HEK293 (cell line): ENCODE measurements at regions not wholly inside any gene's neighbourhood (a gene's known extent, or its start where the extent isn't known, plus 50 kb on each side); places are given as distances from the start of the nearest gene placed in this dataset.

Experiments used
- CTCF ChIA-PET: fragments of 350-600 bp; formaldehyde crosslinking; extraction: SDS; loops from one replicate; lab custom pipeline; 2021; ENCODE audit warnings: antibody characterized with exemption; lab: Yijun Ruan, JAX
- POLR2A ChIA-PET: fragments of 300-600 bp; formaldehyde crosslinking; extraction: SDS; loops from one replicate; lab custom pipeline; 2020; ENCODE audit warnings: antibody characterized with exemption, inconsistent platforms; lab: Yijun Ruan, JAX
- H3K27ac ChIP-seq: fragments of 200-500 bp; sonication (Bioruptor generic); 2 replicates; pipeline ENCODE4 v1.5.1; 2014; ENCODE audit warnings: low read depth, low read length, control low read depth, inconsistent platforms; ENCODE audit errors: extremely low read depth
- H3K36me3 ChIP-seq, 2 experiments: fragments of 200-500 bp in 1 of 2; sonication (Bioruptor generic) in 1 of 2; 1 replicate in 1 of 2; 2 replicates in 1 of 2; pipeline ENCODE4 v1.5.1; 2014 to 2017; ENCODE audit warnings: inconsistent platforms in 2 of 2, low read length in 2 of 2; ENCODE audit not compliant: control insufficient read depth in 2 of 2, insufficient read depth in 1 of 2
- H3K4me1 ChIP-seq: fragments of 200-500 bp; sonication (Bioruptor generic); 2 replicates; pipeline ENCODE4 v1.5.1; 2014; ENCODE audit warnings: mild to moderate bottlenecking, low read length, inconsistent platforms; ENCODE audit not compliant: control insufficient read depth, insufficient read depth
- H3K4me3 ChIP-seq: 2 replicates; pipeline ENCODE4 v1.5.1; 2011; ENCODE audit warnings: low read depth, mild to moderate bottlenecking, control low read depth, low read length, moderate library complexity
- H3K9me3 ChIP-seq: fragments of 200-500 bp; sonication (Bioruptor generic); 2 replicates; pipeline ENCODE4 v1.5.1; 2014; ENCODE audit warnings: low read depth, low read length, inconsistent platforms; ENCODE audit not compliant: control insufficient read depth, insufficient read depth
- KLF1 ChIP-seq: fragments of 450-650 bp; formaldehyde crosslinking; IDR thresholded peaks from 2 replicates; pipeline ENCODE4 v1.5.1; 2016; ENCODE audit warnings: missing biosample characterization, missing genetic modification characterization
- PRDM10 ChIP-seq: fragments of 450-650 bp; formaldehyde crosslinking; IDR thresholded peaks from 2 replicates; pipeline ENCODE4 v1.5.1; 2016; ENCODE audit warnings: missing biosample characterization, missing genetic modification characterization
- YY1 ChIP-seq: fragments of 450-650 bp; formaldehyde crosslinking; IDR thresholded peaks from 2 replicates; pipeline ENCODE4 v1.5.1; 2018; ENCODE audit warnings: missing biosample characterization, missing genetic modification characterization
- ZBTB17 ChIP-seq: fragments of 450-650 bp; formaldehyde crosslinking; IDR thresholded peaks from 2 replicates; pipeline ENCODE4 v1.5.1; 2016; ENCODE audit warnings: missing biosample characterization, missing genetic modification characterization
- ZEB2 ChIP-seq: fragments of 450-650 bp; formaldehyde crosslinking; IDR thresholded peaks from 2 replicates; pipeline ENCODE4 v1.5.1; 2016; ENCODE audit warnings: missing biosample characterization, missing genetic modification characterization
- ZNF426 ChIP-seq: fragments of 450-650 bp; formaldehyde crosslinking; IDR thresholded peaks from 2 replicates; pipeline ENCODE4 v1.5.1; 2017; ENCODE audit warnings: missing biosample characterization, missing genetic modification characterization, mild to moderate bottlenecking, inconsistent platforms, moderate library complexity
- ZNF514 ChIP-seq: fragments of 450-650 bp; formaldehyde crosslinking; IDR thresholded peaks from 2 replicates; pipeline ENCODE4 v1.5.1; 2016; ENCODE audit warnings: missing biosample characterization, missing genetic modification characterization
- ZNF521 ChIP-seq: fragments of 450-650 bp; formaldehyde crosslinking; IDR thresholded peaks from 2 replicates; pipeline ENCODE4 v1.5.1; 2017; ENCODE audit warnings: missing biosample characterization, mild to moderate bottlenecking, missing genetic modification characterization
- ZNF558 ChIP-seq: fragments of 450-650 bp; formaldehyde crosslinking; IDR thresholded peaks from 2 replicates; pipeline ENCODE4 v1.5.1; 2016; ENCODE audit warnings: missing biosample characterization, missing genetic modification characterization
- ZNF658 ChIP-seq: fragments of 450-650 bp; formaldehyde crosslinking; IDR thresholded peaks from 2 replicates; pipeline ENCODE4; 2016; ENCODE audit warnings: missing biosample characterization, missing genetic modification characterization
- ZNF837 ChIP-seq: fragments of 450-650 bp; formaldehyde crosslinking; IDR thresholded peaks from 2 replicates; pipeline ENCODE4 v1.5.1; 2016; ENCODE audit warnings: missing biosample characterization, missing genetic modification characterization
- ZSCAN4 ChIP-seq: fragments of 450-650 bp; formaldehyde crosslinking; IDR thresholded peaks from 2 replicates; pipeline ENCODE4 v1.5.1; 2017; ENCODE audit warnings: missing biosample characterization, missing genetic modification characterization
- TF ChIP-seq, protein P1 (sequence below): fragments of 450-650 bp; formaldehyde crosslinking; IDR thresholded peaks from 2 replicates; pipeline ENCODE4 v1.5.1; 2017; ENCODE audit warnings: missing biosample characterization, missing genetic modification characterization
- TF ChIP-seq, protein P2 (sequence below): fragments of 450-650 bp; formaldehyde crosslinking; IDR thresholded peaks from 2 replicates; pipeline ENCODE4 v1.5.1; 2016; ENCODE audit warnings: missing biosample characterization, missing genetic modification characterization
- TF ChIP-seq, protein P3 (sequence below): fragments of 450-650 bp; formaldehyde crosslinking; IDR thresholded peaks from 2 replicates; pipeline ENCODE4 v1.5.1; 2016; ENCODE audit warnings: missing biosample characterization, missing genetic modification characterization
- TF ChIP-seq, protein P4 (sequence below): fragments of 450-650 bp; formaldehyde crosslinking; IDR thresholded peaks from 2 replicates; pipeline ENCODE4 v1.5.1; 2016; ENCODE audit warnings: missing biosample characterization, missing genetic modification characterization

- ChIA-PET POLR2A (no interaction called here), CTCF (no interaction called here)
- Histone ChIP-seq H3K9me3 (no peaks in the 10 kb centered on the region), H3K4me3 (no peak overlapping the region), H3K27ac (no peak overlapping the region), H3K4me1 (no peaks in the 10 kb centered on the region), H3K36me3 (no peaks in the 10 kb centered on the region)
- TF ChIP-seq ZNF558 (tag by site-specific recombination) = no peak
- no peak for TF ChIP-seq ZBTB17 (tag by site-specific recombination)
- TF ChIP-seq, protein P1, sequence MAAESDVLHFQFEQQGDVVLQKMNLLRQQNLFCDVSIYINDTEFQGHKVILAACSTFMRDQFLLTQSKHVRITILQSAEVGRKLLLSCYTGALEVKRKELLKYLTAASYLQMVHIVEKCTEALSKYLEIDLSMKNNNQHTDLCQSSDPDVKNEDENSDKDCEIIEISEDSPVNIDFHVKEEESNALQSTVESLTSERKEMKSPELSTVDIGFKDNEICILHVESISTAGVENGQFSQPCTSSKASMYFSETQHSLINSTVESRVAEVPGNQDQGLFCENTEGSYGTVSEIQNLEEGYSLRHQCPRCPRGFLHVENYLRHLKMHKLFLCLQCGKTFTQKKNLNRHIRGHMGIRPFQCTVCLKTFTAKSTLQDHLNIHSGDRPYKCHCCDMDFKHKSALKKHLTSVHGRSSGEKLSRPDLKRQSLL (tag by site-specific recombination) = no peak
- TF ChIP-seq, protein P2, sequence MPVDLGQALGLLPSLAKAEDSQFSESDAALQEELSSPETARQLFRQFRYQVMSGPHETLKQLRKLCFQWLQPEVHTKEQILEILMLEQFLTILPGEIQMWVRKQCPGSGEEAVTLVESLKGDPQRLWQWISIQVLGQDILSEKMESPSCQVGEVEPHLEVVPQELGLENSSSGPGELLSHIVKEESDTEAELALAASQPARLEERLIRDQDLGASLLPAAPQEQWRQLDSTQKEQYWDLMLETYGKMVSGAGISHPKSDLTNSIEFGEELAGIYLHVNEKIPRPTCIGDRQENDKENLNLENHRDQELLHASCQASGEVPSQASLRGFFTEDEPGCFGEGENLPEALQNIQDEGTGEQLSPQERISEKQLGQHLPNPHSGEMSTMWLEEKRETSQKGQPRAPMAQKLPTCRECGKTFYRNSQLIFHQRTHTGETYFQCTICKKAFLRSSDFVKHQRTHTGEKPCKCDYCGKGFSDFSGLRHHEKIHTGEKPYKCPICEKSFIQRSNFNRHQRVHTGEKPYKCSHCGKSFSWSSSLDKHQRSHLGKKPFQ (tag by site-specific recombination) = no peak
- TF ChIP-seq ZNF514 (tag by site-specific recombination) = no peak
- TF ChIP-seq, protein P3, sequence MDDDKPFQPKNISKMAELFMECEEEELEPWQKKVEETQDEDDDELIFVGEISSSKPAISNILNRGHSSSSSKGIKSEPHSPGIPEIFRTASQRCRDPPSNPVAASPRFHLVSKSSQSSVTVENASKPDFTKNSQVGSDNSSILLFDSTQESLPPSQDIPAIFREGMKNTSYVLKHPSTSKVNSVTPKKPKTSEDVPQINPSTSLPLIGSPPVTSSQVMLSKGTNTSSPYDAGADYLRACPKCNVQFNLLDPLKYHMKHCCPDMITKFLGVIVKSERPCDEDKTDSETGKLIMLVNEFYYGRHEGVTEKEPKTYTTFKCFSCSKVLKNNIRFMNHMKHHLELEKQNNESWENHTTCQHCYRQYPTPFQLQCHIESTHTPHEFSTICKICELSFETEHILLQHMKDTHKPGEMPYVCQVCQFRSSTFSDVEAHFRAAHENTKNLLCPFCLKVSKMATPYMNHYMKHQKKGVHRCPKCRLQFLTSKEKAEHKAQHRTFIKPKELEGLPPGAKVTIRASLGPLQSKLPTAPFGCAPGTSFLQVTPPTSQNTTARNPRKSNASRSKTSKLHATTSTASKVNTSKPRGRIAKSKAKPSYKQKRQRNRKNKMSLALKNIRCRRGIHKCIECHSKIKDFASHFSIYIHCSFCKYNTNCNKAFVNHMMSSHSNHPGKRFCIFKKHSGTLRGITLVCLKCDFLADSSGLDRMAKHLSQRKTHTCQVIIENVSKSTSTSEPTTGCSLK (tag by site-specific recombination) = no peak
- no peak for TF ChIP-seq PRDM10 (tag by site-specific recombination)
- TF ChIP-seq KLF1 (tag by site-specific recombination) = no peak
- TF ChIP-seq ZNF426 (tag by site-specific recombination) = no peak
- no peak for TF ChIP-seq ZNF837
- TF ChIP-seq YY1 (tag by site-specific recombination) = no peak
- TF ChIP-seq ZNF521 (tag by site-specific recombination) = no peak
- no peak for TF ChIP-seq ZNF658 (tag by site-specific recombination)
- TF ChIP-seq, protein P4, sequence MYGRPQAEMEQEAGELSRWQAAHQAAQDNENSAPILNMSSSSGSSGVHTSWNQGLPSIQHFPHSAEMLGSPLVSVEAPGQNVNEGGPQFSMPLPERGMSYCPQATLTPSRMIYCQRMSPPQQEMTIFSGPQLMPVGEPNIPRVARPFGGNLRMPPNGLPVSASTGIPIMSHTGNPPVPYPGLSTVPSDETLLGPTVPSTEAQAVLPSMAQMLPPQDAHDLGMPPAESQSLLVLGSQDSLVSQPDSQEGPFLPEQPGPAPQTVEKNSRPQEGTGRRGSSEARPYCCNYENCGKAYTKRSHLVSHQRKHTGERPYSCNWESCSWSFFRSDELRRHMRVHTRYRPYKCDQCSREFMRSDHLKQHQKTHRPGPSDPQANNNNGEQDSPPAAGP (tag by site-specific recombination) = no peak
- no peak for TF ChIP-seq ZEB2 (tag by site-specific recombination)
- no peak for TF ChIP-seq ZSCAN4 (tag by site-specific recombination)
These were observed 108.7 kb upstream of the PLET1 start for GRCh38 chr11:112369374-112369773.
